MCF 10A (cell line): ENCODE measurements at regions not wholly inside any gene's neighbourhood (a gene's known extent, or its start where the extent isn't known, plus 50 kb on each side); places are given as distances from the start of the nearest gene placed in this dataset.

Source experiments
- BruUV-seq: library from RNA; stranded (reverse); fragments of 400-500 nt; replicated peaks from 2 replicates; lab custom pipeline; 2021; lab: Mats Ljungman, UMichigan
- CTCF ChIA-PET: fragments of 300-600 bp; sonication (Branson Sonifier 250); formaldehyde crosslinking; extraction: SDS; loops from one replicate; lab custom pipeline; 2021; ENCODE audit warnings: antibody characterized with exemption, inconsistent platforms; lab: Yijun Ruan, JAX
- POLR2A ChIA-PET: fragments of 300-600, 350-650 bp; sonication (Branson Sonifier 250); formaldehyde crosslinking; extraction: SDS; loops from one replicate; lab custom pipeline; 2020; ENCODE audit warnings: antibody characterized with exemption, inconsistent platforms; lab: Yijun Ruan, JAX
- DNase-seq: peaks from one replicate; pipeline ENCODE4 v3.0.0-alpha.2; 2018; ENCODE audit not compliant: unreplicated experiment
- H3K27ac Mint-ChIP-seq: one replicate; pipeline ENCODE4 v1.8.0; 2022; ENCODE audit warnings: mild to moderate bottlenecking, low read depth, mixed read lengths; ENCODE audit not compliant: unreplicated experiment
- H3K27me3 Mint-ChIP-seq: one replicate; pipeline ENCODE4 v1.8.0; 2022; ENCODE audit warnings: mixed read lengths; ENCODE audit not compliant: insufficient read depth, unreplicated experiment
- H3K36me3 Mint-ChIP-seq: one replicate; pipeline ENCODE4 v1.8.0; 2022; ENCODE audit warnings: mild to moderate bottlenecking, moderate library complexity, mixed read lengths; ENCODE audit not compliant: insufficient read depth, unreplicated experiment
- H3K4me1 Mint-ChIP-seq: one replicate; pipeline ENCODE4 v1.8.0; 2022; ENCODE audit warnings: mixed read lengths; ENCODE audit not compliant: insufficient read depth, unreplicated experiment
- H3K4me3 Mint-ChIP-seq: one replicate; pipeline ENCODE4 v1.8.0; 2022; ENCODE audit warnings: mild to moderate bottlenecking, moderate library complexity, mixed read lengths; ENCODE audit not compliant: unreplicated experiment
- H3K9me3 Mint-ChIP-seq: one replicate; pipeline ENCODE4 v1.8.0; 2022; ENCODE audit warnings: mixed read lengths; ENCODE audit not compliant: unreplicated experiment
- CTCF ChIP-seq: fragments of 200-600 bp; IDR thresholded peaks from one replicate; pipeline ENCODE4 v1.8.0; 2022; ENCODE audit warnings: antibody characterized with exemption, mild to moderate bottlenecking; ENCODE audit not compliant: unreplicated experiment
- intact Hi-C: fragments of 100-400 bp; cut with micrococcal nuclease; formaldehyde crosslinking; loops from 2 replicates; pipeline ENCODE4 v1.14.1; 2022

DNA sequence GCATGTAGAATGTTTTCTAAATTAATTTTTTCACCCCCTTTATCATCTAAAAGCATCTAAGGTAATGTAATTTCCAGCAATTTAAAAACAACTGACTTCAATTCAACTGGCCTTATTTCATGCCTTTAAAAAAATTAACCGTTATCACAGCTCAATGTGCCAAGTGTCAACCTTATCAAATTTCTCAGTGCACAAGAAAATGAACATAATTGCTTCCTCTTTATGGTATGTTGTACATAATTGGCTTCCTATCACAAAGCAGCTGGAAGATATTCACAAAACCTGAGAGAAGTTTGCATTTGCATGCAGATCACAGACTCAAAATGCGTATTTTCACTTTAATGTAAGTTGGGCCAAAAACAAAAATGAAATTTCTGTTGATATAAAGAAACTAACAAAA lies 966.4 kb downstream of the GRM8 start:
- H3K36me3 Mint-ChIP-seq = no peaks in the 10 kb centered on the region
- H3K9me3 Mint-ChIP-seq = no peaks in the 10 kb centered on the region
- BruUV-seq = no TSS peak
- H3K27me3 Mint-ChIP-seq = no peaks in the 10 kb centered on the region
- no peak overlapping the region for H3K4me3 Mint-ChIP-seq
- POLR2A ChIA-PET = no interaction called here
- TF ChIP-seq CTCF = no peak
- H3K27ac Mint-ChIP-seq = no peak overlapping the region
- H3K4me1 Mint-ChIP-seq = peaks cover 6% of the 10 kb centered on the region
- intact Hi-C loops = no loop called here
- DNase-seq = no peak
- CTCF ChIA-PET = no interaction called here

DNA sequence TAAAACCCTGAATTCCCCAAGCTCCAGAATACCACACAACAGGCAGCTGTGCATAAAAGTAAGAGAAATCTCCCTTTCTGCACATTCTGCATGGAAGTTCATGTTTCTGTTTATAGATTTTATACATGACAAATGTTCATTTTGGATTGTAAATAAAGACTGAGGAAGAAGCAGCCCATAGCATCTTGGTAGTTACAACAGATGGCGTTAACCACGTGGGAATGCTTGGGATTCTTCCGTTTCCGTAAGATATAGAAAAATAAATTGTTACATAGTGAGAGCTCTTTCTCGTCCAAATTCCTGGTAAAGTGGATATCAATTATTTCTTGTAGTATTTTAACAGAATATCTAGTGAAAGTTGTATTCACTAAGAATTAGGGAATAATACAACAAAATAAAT lies 1016.5 kb downstream of the GRM8 start:
- intact Hi-C loops = no loop called here
- POLR2A ChIA-PET = no interaction called here
- no peak for TF ChIP-seq CTCF
- Mint-ChIP-seq H3K36me3 (no peaks in the 10 kb centered on the region), H3K9me3 (peaks cover 4% of the 10 kb centered on the region), H3K27me3 (no peaks in the 10 kb centered on the region), H3K4me3 (no peak overlapping the region), H3K4me1 (peaks cover 7% of the 10 kb centered on the region), H3K27ac (no peak overlapping the region)
- BruUV-seq = no TSS peak
- no peak for DNase-seq
- CTCF ChIA-PET = interaction anchor here (0.9 kb wide), 1 partner anchor 13 kb away, joined by 4 read pairs; no protein-coding TSS in a partner anchor

DNA sequence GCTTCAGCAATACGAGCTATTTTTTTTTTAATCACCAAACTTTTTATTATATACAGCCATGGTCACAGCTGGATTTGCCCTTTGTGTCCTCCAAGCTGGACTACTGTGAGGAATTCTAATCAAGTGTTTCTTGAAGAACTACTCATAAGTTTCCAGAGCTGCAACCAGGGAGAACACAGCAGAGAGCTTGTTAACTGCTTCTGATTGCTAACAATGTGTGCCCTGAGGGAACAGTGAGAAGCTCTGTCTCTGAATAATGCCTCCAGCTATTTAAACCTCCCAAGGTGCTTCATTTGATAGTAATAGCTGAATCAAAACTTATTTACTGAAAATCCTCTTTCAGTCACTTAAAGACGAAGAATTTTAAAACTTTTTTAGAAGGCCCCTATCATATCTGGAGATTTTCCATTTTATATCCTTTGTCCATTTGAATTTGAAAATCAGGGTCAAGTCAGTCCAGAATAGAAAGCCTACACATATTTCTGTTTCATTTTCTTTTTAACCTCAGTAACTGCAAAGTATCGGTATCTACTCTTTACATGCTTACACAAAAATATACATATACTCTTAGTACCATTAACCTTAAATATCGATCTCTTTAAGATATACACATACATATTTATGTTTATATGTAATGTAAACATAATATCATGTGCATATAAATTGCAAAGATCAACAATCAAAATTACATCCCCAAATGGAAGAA lies 1024.2 kb downstream of the GRM8 start:
- CTCF ChIA-PET = no interaction called here
- Mint-ChIP-seq H3K4me1 (no peaks in the 10 kb centered on the region), H3K4me3 (no peak overlapping the region), H3K27me3 (no peaks in the 10 kb centered on the region), H3K36me3 (no peaks in the 10 kb centered on the region), H3K27ac (no peak overlapping the region), H3K9me3 (no peaks in the 10 kb centered on the region)
- no peak for DNase-seq
- intact Hi-C loops = no loop called here
- no peak for TF ChIP-seq CTCF
- POLR2A ChIA-PET = no interaction called here
- no TSS peak for BruUV-seq

DNA sequence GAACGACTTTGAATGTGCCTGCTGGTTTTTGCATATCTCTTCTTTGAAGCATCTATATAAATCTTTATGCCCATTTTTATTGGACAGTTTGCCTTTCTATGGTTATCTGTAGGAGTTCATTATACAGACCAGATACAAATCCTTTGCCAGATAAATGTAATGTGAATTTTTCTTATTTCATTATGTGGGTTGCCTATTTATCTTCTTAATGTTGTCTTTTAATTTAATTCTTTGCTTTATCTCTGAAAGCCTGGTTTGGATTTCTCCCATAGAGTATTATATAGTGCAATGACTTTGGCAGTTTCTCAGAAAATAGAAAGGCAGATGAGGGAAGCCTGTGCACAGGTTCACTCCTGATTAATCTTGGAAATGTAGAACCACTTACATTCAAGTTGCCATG lies 1025.1 kb downstream of the GRM8 start:
- H3K4me1 Mint-ChIP-seq = no peaks in the 10 kb centered on the region
- POLR2A ChIA-PET = no interaction called here
- DNase-seq = no peak
- H3K27ac Mint-ChIP-seq = no peak overlapping the region
- H3K27me3 Mint-ChIP-seq = no peaks in the 10 kb centered on the region
- intact Hi-C loops = no loop called here
- H3K36me3 Mint-ChIP-seq = no peaks in the 10 kb centered on the region
- CTCF ChIA-PET = no interaction called here
- no peak for TF ChIP-seq CTCF
- no peaks in the 10 kb centered on the region for H3K9me3 Mint-ChIP-seq
- H3K4me3 Mint-ChIP-seq = no peak overlapping the region
- BruUV-seq = no TSS peak
